ENCODE measurements at regions not wholly inside any gene's neighbourhood (a gene's known extent, or its start where the extent isn't known, plus 50 kb on each side); places are given as distances from the start of the nearest gene placed in this dataset.

DNA sequence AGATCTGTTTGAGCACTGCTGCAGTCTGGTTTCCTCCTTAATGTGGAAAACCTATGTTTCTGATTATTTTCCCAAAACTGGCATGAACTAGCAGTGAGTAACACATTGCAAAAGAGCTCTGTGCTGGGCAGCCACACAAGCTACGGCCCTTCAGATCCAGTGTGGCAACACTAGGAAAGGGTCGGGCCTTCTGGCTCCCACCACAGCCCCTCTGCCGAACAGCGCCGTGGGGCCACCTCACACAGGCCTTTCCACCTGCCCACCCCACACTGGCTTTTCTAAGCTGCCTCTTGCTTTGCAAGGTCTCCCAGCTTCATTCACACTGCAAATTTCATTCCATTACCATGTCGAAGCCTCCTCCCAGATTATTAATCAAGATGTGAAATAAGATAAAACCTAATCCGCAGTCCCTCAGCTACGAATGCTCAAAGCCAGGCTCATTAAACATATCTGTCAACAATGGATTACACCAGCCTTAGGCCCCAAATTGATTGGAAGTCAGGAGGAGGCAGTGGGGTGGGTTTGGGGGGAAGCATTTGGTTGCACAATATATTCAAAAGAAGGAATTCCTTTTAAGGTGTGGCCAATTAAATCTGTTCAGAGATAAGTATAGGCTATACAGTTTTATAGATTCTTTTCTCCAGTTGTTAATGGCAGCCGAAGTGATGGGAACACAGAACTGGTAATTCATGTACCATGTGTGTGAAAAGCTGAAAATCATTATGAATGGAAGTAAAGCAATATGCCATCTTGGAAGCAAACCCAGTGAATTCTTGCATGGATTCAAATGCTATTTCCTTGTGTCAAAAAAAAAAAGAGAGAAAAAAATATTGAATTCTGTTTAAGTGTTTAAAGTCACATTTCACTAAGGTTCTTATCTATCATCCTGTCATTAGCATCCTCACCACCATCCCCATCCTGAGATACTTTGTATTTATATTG is 223.7 kb downstream of the MTERF1 start:
- TF ChIP-seq EGR1 (IDR thresholded peaks at IDR 0.05; ENCODE audit: low read depth) (no peak), ZNF274 (IDR thresholded peaks at IDR 0.05; ENCODE audit: low read depth, low read length) (no peak), ZFX (IDR thresholded peaks at IDR 0.05) (no peak), JUND (IDR thresholded peaks at IDR 0.05) (no peak), POLR2A (IDR thresholded peaks at IDR 0.05; ENCODE audit: borderline replicate concordance, extremely low read depth, insufficient read depth, insufficient read length) (no peak), RAD21 (IDR thresholded peaks at IDR 0.05; ENCODE audit: low read depth) (no peak), EZH2phosphoT487 (IDR thresholded peaks at IDR 0.05; ENCODE audit: borderline replicate concordance) (no peak)
- TF ChIP-seq, protein P1, sequence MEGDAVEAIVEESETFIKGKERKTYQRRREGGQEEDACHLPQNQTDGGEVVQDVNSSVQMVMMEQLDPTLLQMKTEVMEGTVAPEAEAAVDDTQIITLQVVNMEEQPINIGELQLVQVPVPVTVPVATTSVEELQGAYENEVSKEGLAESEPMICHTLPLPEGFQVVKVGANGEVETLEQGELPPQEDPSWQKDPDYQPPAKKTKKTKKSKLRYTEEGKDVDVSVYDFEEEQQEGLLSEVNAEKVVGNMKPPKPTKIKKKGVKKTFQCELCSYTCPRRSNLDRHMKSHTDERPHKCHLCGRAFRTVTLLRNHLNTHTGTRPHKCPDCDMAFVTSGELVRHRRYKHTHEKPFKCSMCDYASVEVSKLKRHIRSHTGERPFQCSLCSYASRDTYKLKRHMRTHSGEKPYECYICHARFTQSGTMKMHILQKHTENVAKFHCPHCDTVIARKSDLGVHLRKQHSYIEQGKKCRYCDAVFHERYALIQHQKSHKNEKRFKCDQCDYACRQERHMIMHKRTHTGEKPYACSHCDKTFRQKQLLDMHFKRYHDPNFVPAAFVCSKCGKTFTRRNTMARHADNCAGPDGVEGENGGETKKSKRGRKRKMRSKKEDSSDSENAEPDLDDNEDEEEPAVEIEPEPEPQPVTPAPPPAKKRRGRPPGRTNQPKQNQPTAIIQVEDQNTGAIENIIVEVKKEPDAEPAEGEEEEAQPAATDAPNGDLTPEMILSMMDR (IDR thresholded peaks at IDR 0.05 in 2 of 3, conservative IDR thresholded peaks at IDR 0.05 in 1 of 3; ENCODE audit: borderline replicate concordance in 1 of 3, insufficient read depth in 1 of 3, low read depth in 2 of 3, low read length in 2 of 3), result no peak
